Astrocyte of the cerebellum (primary cell): ENCODE measurements at regions not wholly inside any gene's neighbourhood (a gene's known extent, or its start where the extent isn't known, plus 50 kb on each side); places are given as distances from the start of the nearest gene placed in this dataset.

ENCODE experiments used
- DNase-seq: peaks from one replicate; pipeline ENCODE4 v3.0.0-alpha.2; 2011; ENCODE audit warnings: low read depth
- H3K4me3 ChIP-seq: 2 replicates; pipeline ENCODE4 v1.5.1; 2011; ENCODE audit warnings: mild to moderate bottlenecking, low read depth, low read length, moderate library complexity
- CTCF ChIP-seq: IDR thresholded peaks from 2 replicates; pipeline ENCODE4 v1.5.1; 2012; ENCODE audit warnings: low read length, low read depth, moderate library complexity, mild to moderate bottlenecking; ENCODE audit errors: missing control alignments
- in situ Hi-C: cut with HindIII; loops from 2 replicates; pipeline ENCODE4 v1.10.0; 2017; ENCODE audit warnings: low sequenced_read_pairs

GRCh38 chr12:131249246-131250027 is 295.7 kb downstream of the ADGRD1 start:
- in situ Hi-C loops = loop anchor here (10.0 kb wide), 1 partner anchor 105 kb away; no protein-coding TSS in a partner anchor
- no peak for DNase-seq
- no peak for TF ChIP-seq CTCF
- no peak overlapping the region for H3K4me3 ChIP-seq

- no peak for TF ChIP-seq CTCF
- no peak overlapping the region for H3K4me3 ChIP-seq
- DNase-seq = no peak
- in situ Hi-C loops = no loop called here
Measured at GRCh38 chr12:131250028-131250950, 296.6 kb downstream of the ADGRD1 start.

- no peak for DNase-seq
- in situ Hi-C loops = no loop called here
- TF ChIP-seq CTCF = no peak
Measured at GRCh38 chr12:131250951-131251315, 297.2 kb downstream of the ADGRD1 start.

GRCh38 chr12:131251336-131252101 is 297.8 kb downstream of the ADGRD1 start:
- H3K4me3 ChIP-seq = no peak overlapping the region
- TF ChIP-seq CTCF = no peak
- no peak for DNase-seq
- in situ Hi-C loops = no loop called here

More at GRCh38 chr12:131250951-131251315, 297.2 kb downstream of the ADGRD1 start:
- no peak overlapping the region for H3K4me3 ChIP-seq

GRCh38 chr12:131253376-131254026 is 299.8 kb downstream of the ADGRD1 start:
- no peak for TF ChIP-seq CTCF
- no peak overlapping the region for H3K4me3 ChIP-seq
- in situ Hi-C loops = no loop called here
- no peak for DNase-seq

GRCh38 chr12:131254374-131254773 is 300.7 kb downstream of the ADGRD1 start:
- in situ Hi-C loops = no loop called here
- no peak for DNase-seq
- TF ChIP-seq CTCF = no peak
- no peak overlapping the region for H3K4me3 ChIP-seq
